Fibroblast of upper back skin (primary cell): ENCODE measurements at regions not wholly inside any gene's neighbourhood (a gene's known extent, or its start where the extent isn't known, plus 50 kb on each side); places are given as distances from the start of the nearest gene placed in this dataset.

Source experiments
- DNase-seq: peaks from one replicate; pipeline ENCODE4 v3.0.0-alpha.2; 2013

- DNase-seq, result peak; percentile 81
Observed at GRCh38 chr15:25947323-25948314, 84.5 kb upstream of the ATP10A start.

GRCh38 chr15:25946241-25946805 lies 83.2 kb upstream of the ATP10A start:
- DNase-seq, result no peak

GRCh38 chr15:25944386-25944785 lies 81.3 kb upstream of the ATP10A start:
- no peak for DNase-seq

- no peak for DNase-seq
Observed at GRCh38 chr15:25943831-25944230, 80.7 kb upstream of the ATP10A start.

- peak; percentile 16 for DNase-seq
Observed at GRCh38 chr15:25939122-25939521, 76.0 kb upstream of the ATP10A start.

- DNase-seq, result peak; percentile 67
Observed at GRCh38 chr15:25937796-25938195, 74.7 kb upstream of the ATP10A start.

- DNase-seq, result peak; percentile 59
Observed at GRCh38 chr15:25936004-25936403, 72.9 kb upstream of the ATP10A start.

GRCh38 chr15:25933456-25934158 lies 70.5 kb upstream of the ATP10A start:
- DNase-seq, result peak; percentile 90

- no peak for DNase-seq
Observed at GRCh38 chr15:25932696-25933095, 69.6 kb upstream of the ATP10A start.

GRCh38 chr15:25931851-25932250 lies 68.7 kb upstream of the ATP10A start:
- no peak for DNase-seq

- DNase-seq, result peak; percentile 54
Observed at GRCh38 chr15:25930931-25931330, 67.8 kb upstream of the ATP10A start.
